ENCODE measurements at regions not wholly inside any gene's neighbourhood (a gene's known extent, or its start where the extent isn't known, plus 50 kb on each side); places are given as distances from the start of the nearest gene placed in this dataset.
"Not testable (repeated sequence)": the region's sequence is repeated elsewhere in the genome, so short reads cannot be mapped to it uniquely, and the experiment has no call there.

DNA sequence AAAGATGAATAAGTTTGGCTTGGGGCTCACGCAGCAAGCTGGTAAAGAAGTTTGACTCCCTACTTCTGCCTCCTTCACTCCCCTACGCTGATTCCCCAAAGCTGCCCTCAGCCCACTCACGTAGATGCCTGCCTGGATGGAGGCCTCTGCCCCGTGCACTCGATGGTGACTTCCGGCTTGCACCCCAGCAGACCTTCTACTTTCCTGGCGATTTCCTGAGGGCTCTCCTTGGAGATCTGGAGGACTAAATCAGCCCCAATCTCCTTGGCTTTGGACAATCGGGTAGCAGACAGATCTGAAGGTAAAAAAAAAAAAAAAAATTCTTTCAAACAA lies 95.0 kb downstream of the TRIM69 start:
- TF ChIP-seq, protein P1, sequence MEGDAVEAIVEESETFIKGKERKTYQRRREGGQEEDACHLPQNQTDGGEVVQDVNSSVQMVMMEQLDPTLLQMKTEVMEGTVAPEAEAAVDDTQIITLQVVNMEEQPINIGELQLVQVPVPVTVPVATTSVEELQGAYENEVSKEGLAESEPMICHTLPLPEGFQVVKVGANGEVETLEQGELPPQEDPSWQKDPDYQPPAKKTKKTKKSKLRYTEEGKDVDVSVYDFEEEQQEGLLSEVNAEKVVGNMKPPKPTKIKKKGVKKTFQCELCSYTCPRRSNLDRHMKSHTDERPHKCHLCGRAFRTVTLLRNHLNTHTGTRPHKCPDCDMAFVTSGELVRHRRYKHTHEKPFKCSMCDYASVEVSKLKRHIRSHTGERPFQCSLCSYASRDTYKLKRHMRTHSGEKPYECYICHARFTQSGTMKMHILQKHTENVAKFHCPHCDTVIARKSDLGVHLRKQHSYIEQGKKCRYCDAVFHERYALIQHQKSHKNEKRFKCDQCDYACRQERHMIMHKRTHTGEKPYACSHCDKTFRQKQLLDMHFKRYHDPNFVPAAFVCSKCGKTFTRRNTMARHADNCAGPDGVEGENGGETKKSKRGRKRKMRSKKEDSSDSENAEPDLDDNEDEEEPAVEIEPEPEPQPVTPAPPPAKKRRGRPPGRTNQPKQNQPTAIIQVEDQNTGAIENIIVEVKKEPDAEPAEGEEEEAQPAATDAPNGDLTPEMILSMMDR (conservative IDR thresholded peaks at IDR 0.05): not testable (repeated sequence)
- TF ChIP-seq EZH2 (IDR thresholded peaks at IDR 0.05; ENCODE audit: low read depth): not testable (repeated sequence)

Data from PC-9 (cell line).